ENCODE measurements at regions not wholly inside any gene's neighbourhood (a gene's known extent, or its start where the extent isn't known, plus 50 kb on each side); places are given as distances from the start of the nearest gene placed in this dataset.

DNA sequence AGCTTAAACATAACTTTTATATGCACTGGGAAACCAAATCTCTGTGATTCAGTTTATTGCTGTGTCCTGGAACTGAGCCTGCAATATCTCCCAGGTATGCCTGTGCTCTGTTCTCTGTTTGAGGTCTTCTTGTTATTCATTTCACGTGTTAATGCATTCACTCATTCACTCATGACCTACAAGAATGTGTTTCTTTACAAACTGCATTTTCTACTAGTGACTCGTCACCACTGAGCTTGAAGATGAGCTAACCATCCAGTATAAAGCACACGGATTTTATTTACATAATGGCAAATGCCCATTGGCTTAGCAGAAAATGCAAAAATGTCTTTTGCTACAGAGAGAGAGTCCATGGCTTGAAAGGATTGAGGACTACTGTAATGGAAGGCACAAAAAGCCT, 75.0 kb upstream of the DUSP10 start:
- TF ChIP-seq SIN3A (conservative IDR thresholded peaks at IDR 0.05 in 1 of 2, IDR thresholded peaks at IDR 0.05 in 1 of 2; ENCODE audit: low read depth in 1 of 2, low read length in 2 of 2) (no peak), CREB1 (IDR thresholded peaks at IDR 0.05) (no peak), JUN (IDR thresholded peaks at IDR 0.05; ENCODE audit: low read depth, low read length) (no peak), CEBPB (IDR thresholded peaks at IDR 0.05; ENCODE audit: low read depth, low read length) (no peak), KDM5A (IDR thresholded peaks at IDR 0.05; ENCODE audit: low read length) (no peak), PHF8 (conservative IDR thresholded peaks at IDR 0.05; ENCODE audit: low read depth, low read length) (no peak), TEAD4 (IDR thresholded peaks at IDR 0.05; ENCODE audit: low read depth, low read length) (no peak), TCF12 (IDR thresholded peaks at IDR 0.05; ENCODE audit: low read depth, low read length) (no peak), GABPA (IDR thresholded peaks at IDR 0.05; ENCODE audit: borderline replicate concordance, insufficient read depth, low read length) (no peak), MAFK (IDR thresholded peaks at IDR 0.05; ENCODE audit: low read depth, low read length) (no peak), BACH1 (IDR thresholded peaks at IDR 0.05; ENCODE audit: low read length) (no peak), POLR2A (IDR thresholded peaks at IDR 0.05; ENCODE audit: control extremely low read depth in 1 of 2, low read depth in 2 of 2, low read length in 2 of 2) (no peak), NRF1 (IDR thresholded peaks at IDR 0.05; ENCODE audit: low read depth, low read length) (no peak)
- FAIRE-seq: no peak
- no peak overlapping the region for H3K4ac ChIP-seq (replicated peaks; ENCODE audit: insufficient read length, low read depth, low read length)
- no peaks in the 10 kb centered on the region for H3K9me3 ChIP-seq (ENCODE audit: insufficient read depth in 2 of 2, low read depth in 1 of 2, low read length in 1 of 2)
- no peak overlapping the region for H3K4me2 ChIP-seq (ENCODE audit: insufficient read depth in 1 of 2, low read depth in 2 of 2, low read length in 2 of 2)
- H4K5ac ChIP-seq (ENCODE audit: insufficient read length, low read depth, low read length): no peak overlapping the region
- peaks cover 0 to 4% (median 0%) of the 10 kb centered on the region in 4 experiments; a peak in 1 of 7 replicates for H3K4me1 ChIP-seq (replicated peaks in 1 of 4; ENCODE audit: control insufficient read depth in 3 of 4, insufficient read depth in 4 of 4, low read length in 3 of 4)
- WGBS, 2 experiments (ENCODE audit: extremely low coverage in 1 of 2, insufficient coverage in 1 of 2, insufficient read length in 1 of 2, insufficient replicate concordance in 2 of 2, low coverage in 1 of 2, low lambda C conversion rate in 2 of 2, missing lambda C conversion rate in 1 of 2): 52% methylated on average over 3 of the region's 3 CpGs; no CpG with 5 or more reads in 1 of the 2 experiments
- no peak overlapping the region for H3K23ac ChIP-seq (ENCODE audit: insufficient read length)
- no peak overlapping the region for H3K18ac ChIP-seq (ENCODE audit: extremely low read depth, low read length)
- DNase-seq (ENCODE audit: low read depth in 1 of 2, low spot score in 2 of 2): no peak
- H2BK15ac ChIP-seq (ENCODE audit: low read length): no peak overlapping the region
- no peak overlapping the region for H2BK12ac ChIP-seq (ENCODE audit: low read depth, low read length)
- H3K9ac ChIP-seq (replicated peaks in 1 of 4; ENCODE audit: extremely low read depth in 1 of 4, low read depth in 3 of 4, low read length in 3 of 4): no peak overlapping the region
- H3K23me2 ChIP-seq (ENCODE audit: low read depth, low read length): no peaks in the 10 kb centered on the region
- no peak overlapping the region for H2BK20ac ChIP-seq (ENCODE audit: low read length)
- no peaks in the 10 kb centered on the region for H3K79me2 ChIP-seq (ENCODE audit: control insufficient read depth in 1 of 2, insufficient read depth in 2 of 2, low read length in 2 of 2)
- no peaks in the 10 kb centered on the region for H3K36me3 ChIP-seq (ENCODE audit: control insufficient read depth in 2 of 4, insufficient read depth in 4 of 4, low read length in 3 of 4)
- no peak overlapping the region for H3K4me3 ChIP-seq (ENCODE audit: extremely low read depth in 1 of 4, insufficient read depth in 2 of 4, low read depth in 3 of 4, low read length in 4 of 4)
- no peaks in the 10 kb centered on the region for H3K79me1 ChIP-seq (ENCODE audit: low read depth, low read length)
- no peak overlapping the region for H3K56ac ChIP-seq (replicated peaks; ENCODE audit: insufficient read length, low read depth, low read length)
- H4K8ac ChIP-seq (ENCODE audit: extremely low read depth, insufficient read depth, low read length): no peak overlapping the region
- no peak overlapping the region for H2AFZ ChIP-seq (ENCODE audit: low read length)
- no peaks in the 10 kb centered on the region for H4K20me1 ChIP-seq (replicated peaks in 1 of 2; ENCODE audit: control insufficient read depth in 1 of 2, insufficient read depth in 2 of 2, low read length in 2 of 2)
- H2BK120ac ChIP-seq (replicated peaks; ENCODE audit: low read depth, low read length): no peak overlapping the region
- ChIA-PET CTCF (ENCODE audit: partially characterized antibody) (interaction anchor here (0.5 kb wide), 1 partner anchor 31 kb away, joined by 3 read pairs; no protein-coding TSS in a partner anchor), POLR2A (ENCODE audit: partially characterized antibody) (no interaction called here)
- no peaks in the 10 kb centered on the region for H3K27me3 ChIP-seq (replicated peaks in 1 of 4; ENCODE audit: control insufficient read depth in 3 of 4, extremely low read depth in 1 of 4, insufficient read depth in 3 of 4, low read length in 3 of 4)
- no peak overlapping the region for H2AK5ac ChIP-seq (ENCODE audit: low read depth, low read length)
- no peak overlapping the region for H3K27ac ChIP-seq (ENCODE audit: low read depth, low read length)
- no peak overlapping the region for H2BK5ac ChIP-seq (ENCODE audit: low read depth, low read length)
- H3K14ac ChIP-seq (ENCODE audit: insufficient read length): no peak overlapping the region
- no peak overlapping the region for H4K91ac ChIP-seq (replicated peaks; ENCODE audit: insufficient read length, low read length)

All from H1 (cell line).